A673 (cell line): ENCODE measurements at regions not wholly inside any gene's neighbourhood (a gene's known extent, or its start where the extent isn't known, plus 50 kb on each side); places are given as distances from the start of the nearest gene placed in this dataset.

ENCODE experiments used
- BruUV-seq: library from RNA; stranded (reverse); fragments of 400-500 nt; replicated peaks from 2 replicates; lab custom pipeline; 2021; lab: Mats Ljungman, UMichigan
- CTCF ChIA-PET: fragments of 300-600 bp; sonication (Branson Sonifier 250); formaldehyde crosslinking; loops from one replicate; lab custom pipeline; 2022; ENCODE audit warnings: antibody characterized with exemption; lab: Charles Lee
- POLR2A ChIA-PET: fragments of 300-600 bp; sonication (Branson Sonifier 250); formaldehyde crosslinking; loops from one replicate; lab custom pipeline; 2022; ENCODE audit warnings: antibody characterized with exemption; ENCODE audit not compliant: low non-redundant PET; lab: Charles Lee
- DNase-seq: peaks from one replicate; pipeline ENCODE4 v3.0.0-alpha.2; 2015; ENCODE audit warnings: low spot score
- H3K27ac ChIP-seq: fragments of 200-600 bp; sonication (generic); 2 replicates; pipeline ENCODE4 v1.5.1; 2016; ENCODE audit warnings: mixed run types, low read depth, mild to moderate bottlenecking, mixed read lengths, antibody characterized with exemption, low read length; ENCODE audit not compliant: poor library complexity, severe bottlenecking
- H3K27me3 ChIP-seq: fragments of 200-600 bp; sonication (generic); replicated peaks from 2 replicates; pipeline ENCODE4 v1.6.1; 2017; ENCODE audit warnings: mixed run types, low read depth, mild to moderate bottlenecking, mixed read lengths, antibody characterized with exemption, low read length; ENCODE audit not compliant: insufficient read depth, poor library complexity
- H3K36me3 ChIP-seq: fragments of 200-600 bp; sonication (generic); 2 replicates; pipeline ENCODE4 v1.6.1; 2016; ENCODE audit warnings: mixed run types, mild to moderate bottlenecking, mixed read lengths, antibody characterized with exemption, low read length; ENCODE audit not compliant: insufficient read depth, poor library complexity, severe bottlenecking
- H3K4me1 ChIP-seq: fragments of 200-600 bp; sonication (generic); 2 replicates; pipeline ENCODE4 v1.6.1; 2017; ENCODE audit warnings: mixed run types, mild to moderate bottlenecking, mixed read lengths, antibody characterized with exemption, low read length; ENCODE audit not compliant: insufficient read depth, poor library complexity, severe bottlenecking
- H3K4me3 ChIP-seq: fragments of 200-600 bp; sonication (generic); 2 replicates; pipeline ENCODE4 v1.5.1; 2016; ENCODE audit warnings: low read depth, mixed run types, mild to moderate bottlenecking, mixed read lengths, low read length; ENCODE audit not compliant: poor library complexity, severe bottlenecking
- H3K9me3 ChIP-seq: fragments of 200-600 bp; sonication (generic); 2 replicates; pipeline ENCODE4 v1.6.1; 2016; ENCODE audit warnings: mixed run types, low read depth, mild to moderate bottlenecking, mixed read lengths, antibody characterized with exemption, low read length; ENCODE audit not compliant: poor library complexity, severe bottlenecking
- CTCF ChIP-seq: fragments of 300-800, 200-600 bp; sonication (generic); conservative IDR thresholded peaks from 2 replicates; pipeline ENCODE4 v1.5.1; 2017; ENCODE audit warnings: low read depth, mild to moderate bottlenecking, antibody characterized with exemption, low read length, moderate library complexity, mixed read lengths
- EZH2 ChIP-seq: fragments of 200-600 bp; sonication (generic); IDR thresholded peaks from 2 replicates; pipeline ENCODE4 v1.6.1; 2017; ENCODE audit warnings: borderline replicate concordance, low read depth, mild to moderate bottlenecking, mixed read lengths, antibody characterized with exemption, low read length; ENCODE audit not compliant: poor library complexity, severe bottlenecking
- intact Hi-C: fragments of 100-400 bp; cut with micrococcal nuclease; formaldehyde crosslinking; loops from one replicate; pipeline ENCODE4 v1.10.0; 2022; ENCODE audit not compliant: unreplicated experiment

GRCh38 chr20:22005535-22005934, 300.1 kb downstream of the PAX1 start:
- TF ChIP-seq EZH2 (no peak), CTCF (no peak)
- peaks cover 5% of the 10 kb centered on the region for H3K27me3 ChIP-seq
- BruUV-seq = no TSS peak
- no peak overlapping the region for H3K4me3 ChIP-seq
- CTCF ChIA-PET = no interaction called here
- no peaks in the 10 kb centered on the region for H3K4me1 ChIP-seq
- intact Hi-C loops = no loop called here
- no peaks in the 10 kb centered on the region for H3K36me3 ChIP-seq
- POLR2A ChIA-PET = no interaction called here
- no peak for DNase-seq
- no peaks in the 10 kb centered on the region for H3K9me3 ChIP-seq
- no peak overlapping the region for H3K27ac ChIP-seq

GRCh38 chr20:22004946-22005345, 299.5 kb downstream of the PAX1 start:
- no peak overlapping the region for H3K27ac ChIP-seq
- H3K4me1 ChIP-seq = no peaks in the 10 kb centered on the region
- ChIA-PET POLR2A (no interaction called here), CTCF (no interaction called here)
- peaks cover 5% of the 10 kb centered on the region for H3K27me3 ChIP-seq
- intact Hi-C loops = no loop called here
- no peak for DNase-seq
- BruUV-seq = no TSS peak
- no peaks in the 10 kb centered on the region for H3K36me3 ChIP-seq
- TF ChIP-seq EZH2 (no peak), CTCF (no peak)
- H3K9me3 ChIP-seq = no peaks in the 10 kb centered on the region
- no peak overlapping the region for H3K4me3 ChIP-seq

- H3K4me3 ChIP-seq = no peak overlapping the region
- no peaks in the 10 kb centered on the region for H3K4me1 ChIP-seq
- H3K9me3 ChIP-seq = no peaks in the 10 kb centered on the region
- POLR2A ChIA-PET = no interaction called here
- H3K36me3 ChIP-seq = no peaks in the 10 kb centered on the region
- DNase-seq = no peak
- H3K27me3 ChIP-seq = peaks cover 5% of the 10 kb centered on the region
- no peak overlapping the region for H3K27ac ChIP-seq
- TF ChIP-seq EZH2 (no peak), CTCF (no peak)
- CTCF ChIA-PET = no interaction called here
- intact Hi-C loops = no loop called here
- no TSS peak for BruUV-seq
These were observed 298.2 kb downstream of the PAX1 start for GRCh38 chr20:22003680-22004079.
